Loucy (cell line): ENCODE measurements at regions not wholly inside any gene's neighbourhood (a gene's known extent, or its start where the extent isn't known, plus 50 kb on each side); places are given as distances from the start of the nearest gene placed in this dataset.

Experiments
- CTCF ChIP-seq: fragments of 200-600 bp; sonication (generic); conservative IDR thresholded peaks from 2 replicates; pipeline ENCODE4 v1.5.1; 2014; ENCODE audit warnings: mild to moderate bottlenecking, antibody characterized with exemption, low read length
- EZH2phosphoT487 ChIP-seq: fragments of 200-600 bp; IDR thresholded peaks from 2 replicates; pipeline ENCODE4 v1.6.1; 2018; ENCODE audit warnings: antibody characterized with exemption, mild to moderate bottlenecking, moderate library complexity, borderline replicate concordance

GRCh38 chrX:148417934-148418333, 82.5 kb upstream of the AFF2 start:
- TF ChIP-seq CTCF (no peak), EZH2phosphoT487 (no peak)
